ENCODE measurements at regions not wholly inside any gene's neighbourhood (a gene's known extent, or its start where the extent isn't known, plus 50 kb on each side); places are given as distances from the start of the nearest gene placed in this dataset.

DNA sequence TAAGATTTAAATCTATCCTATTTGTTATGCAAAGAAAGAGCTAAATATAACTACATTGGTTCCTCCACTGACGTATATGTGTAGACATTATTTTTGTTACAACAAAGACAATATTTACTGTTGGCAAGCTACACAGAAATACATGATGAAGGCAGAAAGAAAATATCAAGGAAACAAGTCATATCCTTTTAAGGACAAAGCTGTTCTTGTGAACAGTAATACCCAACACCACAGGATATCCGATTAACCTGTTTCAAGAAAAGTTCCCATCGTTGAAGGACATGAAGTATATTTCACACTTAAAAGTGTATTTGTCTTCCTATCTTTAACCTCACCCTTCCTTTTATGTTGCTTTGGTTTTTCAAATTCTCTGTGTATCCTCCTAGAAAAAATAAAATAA lies 235.8 kb upstream of the AADAT start:
- TF ChIP-seq TAF1 (IDR thresholded peaks at IDR 0.05; ENCODE audit: borderline replicate concordance, low read depth, low read length) (no peak), POLR2A (IDR thresholded peaks at IDR 0.05; ENCODE audit: low read depth, low read length) (no peak), POLR2AphosphoS5 (IDR thresholded peaks at IDR 0.05; ENCODE audit: low read depth, low read length) (no peak)
